CD4-positive, alpha-beta T cell treated with Interleukin-4 for 4 hours (primary cell): ENCODE measurements at regions not wholly inside any gene's neighbourhood (a gene's known extent, or its start where the extent isn't known, plus 50 kb on each side); places are given as distances from the start of the nearest gene placed in this dataset.

Experiments used
- DNase-seq: peaks from one replicate; pipeline ENCODE4 v3.0.0-alpha.2; 2020

DNA sequence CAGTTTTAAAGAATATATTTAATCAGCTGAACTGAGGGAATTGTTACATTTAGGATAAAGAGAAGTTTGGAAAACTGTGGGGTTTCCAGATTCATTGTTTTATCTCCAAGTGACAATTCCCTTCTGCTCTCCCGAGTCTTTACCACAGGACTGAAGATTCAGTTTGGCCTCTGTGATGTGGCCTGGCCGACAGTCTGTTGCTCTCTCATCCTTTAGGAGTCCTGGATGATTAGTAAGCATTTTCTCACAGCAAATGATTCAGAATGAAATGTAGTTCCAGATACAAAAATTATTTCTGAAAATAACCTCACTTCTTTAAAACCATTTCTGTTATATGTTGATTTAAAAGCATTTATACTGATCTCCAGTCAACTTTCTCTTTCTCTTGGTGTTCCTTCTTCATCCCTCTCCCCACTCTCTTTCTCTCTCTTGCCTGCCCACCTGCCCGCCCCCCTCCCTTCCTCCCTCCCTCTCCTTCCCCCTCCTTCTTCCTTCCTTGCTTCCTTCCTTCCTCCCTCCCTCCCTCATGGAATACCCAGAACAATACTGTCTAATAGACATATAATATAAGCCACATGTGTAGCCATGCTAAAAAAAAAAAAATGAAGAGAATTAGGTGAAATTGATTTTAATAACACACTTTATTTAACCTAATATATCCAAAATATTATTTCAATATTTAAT, 254.9 kb downstream of the PRL start:
- DNase-seq: no peak

DNA sequence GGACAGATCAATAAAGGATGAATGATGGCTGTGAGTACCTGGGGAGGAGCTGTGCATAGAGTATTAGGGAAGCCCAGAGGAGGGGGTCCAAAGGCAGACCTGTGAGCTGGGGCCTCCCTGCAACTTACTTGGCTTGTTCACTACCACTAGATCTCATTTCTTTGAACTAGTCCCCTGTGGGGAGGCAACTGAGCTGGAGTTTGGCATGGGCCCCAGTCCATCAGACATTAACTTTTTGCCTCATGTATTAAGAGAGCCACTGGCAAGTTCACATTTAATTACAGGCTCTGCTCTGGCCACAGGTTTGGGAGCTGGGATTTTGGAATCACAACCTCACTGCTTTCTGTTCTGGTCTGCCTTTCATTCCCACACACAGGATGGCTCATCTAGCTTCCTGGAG, 254.1 kb downstream of the PRL start:
- no peak for DNase-seq

DNA sequence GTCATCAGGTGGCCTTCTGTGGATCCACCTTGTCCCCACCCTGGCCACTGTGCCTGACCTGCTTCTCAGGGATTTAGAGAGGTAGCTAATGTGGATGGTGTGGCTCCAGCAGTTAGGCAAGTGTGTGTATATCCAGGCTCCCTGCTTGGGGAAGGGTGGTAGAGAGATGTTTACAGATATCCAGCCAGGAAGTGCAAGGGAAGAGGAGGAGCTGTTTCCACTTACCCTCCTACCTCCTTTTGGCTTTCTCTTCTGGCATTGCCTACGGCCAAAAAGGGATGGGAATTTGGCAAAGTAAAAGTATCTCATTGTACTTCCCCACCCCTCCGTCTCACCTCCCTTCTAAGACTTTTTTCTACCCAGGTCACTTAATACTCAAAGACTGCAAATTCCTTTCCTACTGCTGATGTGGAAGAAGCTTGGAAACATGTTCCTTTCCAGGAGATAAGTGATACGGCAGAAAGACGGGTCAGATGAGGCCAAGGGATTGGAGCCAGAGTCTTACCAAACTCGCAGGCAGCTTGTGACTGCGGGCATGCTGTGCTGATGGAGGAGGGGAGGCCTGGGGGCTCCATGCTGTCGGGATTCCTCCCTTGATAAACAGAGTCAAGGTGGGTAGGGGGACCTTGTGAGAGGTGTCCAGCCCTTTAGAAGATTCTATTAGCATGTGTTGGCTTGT, 253.4 kb downstream of the PRL start:
- no peak for DNase-seq

DNA sequence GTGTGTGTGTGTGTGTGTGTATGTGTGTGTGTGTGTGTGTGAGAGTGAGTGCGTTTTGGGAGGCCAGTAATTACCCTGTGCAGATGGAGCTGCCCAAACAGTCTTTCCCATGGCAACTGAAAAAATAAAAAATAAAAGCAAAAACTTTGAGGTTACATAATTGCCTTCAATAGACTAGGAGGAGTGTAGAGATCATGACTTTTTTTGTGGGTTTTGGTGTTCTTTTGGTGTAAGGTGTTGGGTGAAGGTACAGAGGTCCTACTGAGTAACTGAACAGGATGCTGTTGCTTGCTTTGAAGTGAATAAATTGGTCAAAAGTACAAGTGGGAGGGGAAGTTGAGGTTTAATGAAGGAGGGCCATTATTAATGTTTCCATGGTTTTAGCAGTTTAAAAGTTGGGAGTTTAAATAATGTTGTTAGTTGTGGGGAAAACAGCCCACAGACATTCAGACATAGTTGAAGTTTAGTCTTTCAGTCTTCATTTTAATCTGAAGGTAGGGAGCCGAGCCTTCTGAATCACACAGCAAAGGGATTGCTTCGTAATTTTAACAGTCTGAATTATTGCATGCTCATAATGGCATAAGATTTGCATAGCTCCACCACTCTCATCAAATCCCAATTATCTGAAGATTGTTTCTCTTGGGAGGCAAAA, 251.4 kb downstream of the PRL start:
- DNase-seq: no peak

DNA sequence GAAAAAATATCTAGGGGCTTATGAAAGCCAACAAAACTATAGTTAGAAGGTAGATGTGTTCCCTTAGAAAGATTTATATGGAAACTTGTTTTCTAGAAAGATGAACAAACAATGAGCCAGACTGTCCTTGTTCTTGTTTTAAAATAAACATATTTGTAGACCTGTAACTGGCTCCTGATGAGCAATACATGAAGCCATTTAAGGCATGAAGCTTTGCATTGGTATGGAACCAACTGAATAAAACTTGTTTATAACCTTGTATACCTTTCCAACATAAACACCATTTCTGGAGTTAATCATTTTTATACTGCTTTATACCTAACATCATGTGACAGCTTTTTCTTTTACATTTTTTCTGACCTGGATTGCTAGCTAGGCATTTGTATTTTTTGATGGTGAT, 247.8 kb downstream of the PRL start:
- DNase-seq: no peak

DNA sequence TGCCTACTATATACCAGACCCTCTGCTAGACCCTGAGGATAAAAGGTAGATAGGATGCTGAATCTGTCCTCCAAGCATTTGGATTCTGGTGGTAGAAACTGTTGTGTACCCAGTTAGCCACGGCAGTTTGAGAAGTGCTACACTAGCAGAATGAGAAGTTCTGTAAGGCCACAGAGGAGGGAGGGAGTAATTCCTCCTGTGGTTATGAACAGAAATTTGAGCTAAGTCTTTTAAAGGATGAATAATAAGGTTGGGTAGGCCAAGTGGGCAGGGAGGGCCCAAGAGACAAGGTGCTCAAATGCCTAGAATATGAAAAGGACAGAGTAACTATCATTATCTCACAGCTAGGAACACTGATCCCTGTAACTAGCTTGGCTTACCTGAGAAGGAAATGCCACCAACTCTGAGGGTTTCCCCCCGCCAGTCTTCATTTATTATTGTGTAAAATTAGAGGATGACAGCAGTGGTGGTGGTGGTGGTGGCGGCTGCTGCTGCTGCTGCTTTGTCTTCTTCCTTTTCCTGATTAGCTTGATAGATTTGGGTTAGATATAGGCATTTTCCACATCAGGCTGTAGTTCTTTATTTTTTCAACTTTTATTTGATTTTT, 243.3 kb downstream of the PRL start:
- DNase-seq: no peak

DNA sequence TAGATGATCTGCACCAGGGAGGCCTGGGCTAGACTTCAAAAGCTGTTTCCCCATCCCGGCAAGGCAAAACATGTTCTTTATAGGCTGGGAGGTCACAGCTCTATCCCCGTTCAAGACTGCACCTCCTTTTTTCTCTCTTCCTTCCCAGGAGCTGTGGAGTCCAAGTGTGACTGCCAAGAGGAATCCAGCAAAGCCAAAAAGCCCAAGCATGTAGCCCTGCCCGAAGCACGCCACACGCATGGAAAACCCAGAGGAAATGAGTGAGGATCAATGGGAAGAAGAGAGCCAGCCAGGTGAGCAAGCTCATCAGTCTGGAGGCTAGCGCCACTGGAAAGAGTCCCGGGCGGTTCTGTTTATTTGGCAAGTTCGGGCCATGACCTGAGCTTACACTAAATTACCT, 240.4 kb downstream of the PRL start:
- DNase-seq: no peak

DNA sequence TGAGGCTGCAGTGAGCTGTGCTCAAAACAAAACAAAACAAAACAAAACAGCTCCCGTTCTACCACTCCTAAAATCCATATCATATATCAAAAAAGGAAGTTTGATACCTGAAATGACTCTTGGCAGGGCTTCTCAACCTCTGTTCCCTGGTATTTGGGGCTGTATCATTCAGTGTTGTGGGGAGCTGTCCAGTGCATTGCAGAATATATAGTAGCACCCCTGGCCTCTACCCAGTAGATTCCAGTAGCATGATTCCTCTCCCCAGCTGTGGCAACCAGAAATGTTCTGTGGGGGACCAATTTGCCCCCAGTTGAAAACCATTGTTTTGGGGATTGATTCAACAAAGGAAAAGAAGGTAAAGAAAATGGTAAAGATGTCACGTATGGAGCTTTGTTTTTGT, 238.9 kb downstream of the PRL start:
- DNase-seq: no peak

DNA sequence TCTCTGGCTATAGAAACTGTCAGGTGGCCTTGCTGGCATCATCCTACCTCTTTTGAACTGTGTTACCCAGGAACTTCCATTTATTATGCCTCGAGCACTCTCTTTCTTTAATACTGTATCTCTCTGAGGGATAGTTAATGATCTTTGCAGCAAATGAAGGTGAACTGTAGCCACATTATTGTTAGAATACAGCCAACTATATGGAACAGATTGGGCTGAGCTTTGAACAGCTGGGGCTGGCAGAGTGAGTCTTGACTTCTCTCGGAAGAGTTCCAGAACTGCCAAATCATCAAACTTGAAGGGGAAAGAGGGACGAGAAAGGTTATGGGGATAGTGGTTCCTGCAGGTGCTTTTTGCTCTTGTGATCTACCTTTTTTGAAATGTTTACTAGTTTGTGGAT, 237.7 kb downstream of the PRL start:
- no peak for DNase-seq

DNA sequence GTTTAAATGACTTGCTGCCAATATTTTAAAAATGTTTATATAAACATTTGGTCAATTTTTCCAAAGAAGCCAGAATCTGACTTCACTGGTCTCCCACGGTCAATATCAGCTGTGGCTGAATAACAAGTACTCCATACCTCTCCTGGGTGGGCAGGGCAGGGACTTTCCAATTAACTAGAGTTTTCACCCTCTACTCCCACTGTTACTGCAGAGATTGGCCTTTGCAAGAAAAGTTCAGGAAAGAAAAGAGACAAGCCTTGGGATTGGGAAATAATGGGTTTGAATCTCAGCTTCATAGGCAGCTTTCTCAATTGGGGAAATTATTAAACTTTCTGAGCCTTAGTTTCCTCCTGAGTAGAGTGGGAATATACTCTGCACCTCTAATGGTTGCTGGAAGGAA, 236.9 kb downstream of the PRL start:
- DNase-seq: no peak

DNA sequence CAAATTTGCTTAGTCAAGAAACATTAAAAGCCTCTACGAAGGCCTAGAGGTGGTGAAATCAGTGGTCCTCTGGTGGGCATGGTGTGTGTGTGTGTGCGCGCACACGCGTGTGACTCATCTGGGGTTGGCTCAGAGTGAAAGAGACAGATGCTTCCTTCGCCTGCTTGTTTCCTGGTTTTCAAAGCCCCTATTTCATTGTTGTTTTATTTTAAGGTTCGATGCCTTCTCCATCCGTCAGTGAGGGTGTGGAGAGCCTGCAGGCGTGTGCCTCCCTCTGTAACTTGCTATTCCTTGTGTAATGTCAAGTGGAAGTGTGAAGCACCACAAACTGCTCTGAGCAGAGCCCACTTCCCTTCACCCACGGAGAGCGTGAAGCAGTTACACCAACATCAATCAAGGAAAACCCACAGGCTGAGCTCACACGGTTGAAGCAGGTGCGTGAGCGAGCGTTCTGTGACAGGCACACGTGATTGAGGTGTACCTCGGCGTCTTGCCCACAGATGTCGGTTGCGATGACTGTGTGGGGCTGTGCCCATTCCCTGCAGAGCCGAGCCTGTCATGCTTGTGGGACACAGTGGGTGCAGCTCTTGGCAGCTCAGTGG, 233.9 kb downstream of the PRL start:
- DNase-seq: peak; percentile 8

DNA sequence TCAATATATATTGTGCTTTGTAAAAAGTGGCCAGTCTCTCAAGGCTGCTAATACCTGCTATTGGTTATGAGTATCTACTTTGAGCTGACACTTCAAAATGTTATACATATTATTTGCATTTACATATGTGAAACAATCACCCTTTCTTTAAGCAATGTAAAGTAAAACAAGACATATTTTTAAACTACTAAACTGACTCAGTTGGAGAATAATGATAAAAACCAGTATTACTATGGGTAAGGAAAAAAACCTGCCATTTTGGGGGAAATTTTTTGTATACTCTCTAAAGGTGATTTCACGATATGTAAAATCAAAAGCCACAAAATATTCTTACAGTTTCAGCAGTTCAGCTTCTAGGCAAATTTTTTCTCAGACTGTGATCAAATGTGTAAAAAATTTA, 232.3 kb downstream of the PRL start:
- DNase-seq: no peak

DNA sequence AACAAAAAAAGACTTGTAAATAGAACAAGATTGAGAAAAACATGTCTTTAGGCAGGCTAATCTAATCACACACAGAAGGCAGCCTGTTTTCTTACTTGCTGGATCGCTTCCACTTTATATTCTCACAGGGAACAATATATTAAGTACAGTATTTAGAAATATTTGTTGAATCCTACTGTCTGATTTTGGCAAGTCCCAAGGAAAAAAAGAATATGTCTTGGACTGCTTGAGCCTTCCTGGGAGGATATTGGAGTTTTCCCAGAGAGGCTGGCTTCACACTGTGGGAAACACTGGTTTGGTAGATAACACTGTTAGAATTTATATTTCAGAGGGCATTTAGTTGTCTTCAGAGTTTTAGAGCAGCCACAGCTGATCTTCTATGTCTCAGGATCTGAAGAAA, 229.7 kb downstream of the PRL start:
- no peak for DNase-seq

DNA sequence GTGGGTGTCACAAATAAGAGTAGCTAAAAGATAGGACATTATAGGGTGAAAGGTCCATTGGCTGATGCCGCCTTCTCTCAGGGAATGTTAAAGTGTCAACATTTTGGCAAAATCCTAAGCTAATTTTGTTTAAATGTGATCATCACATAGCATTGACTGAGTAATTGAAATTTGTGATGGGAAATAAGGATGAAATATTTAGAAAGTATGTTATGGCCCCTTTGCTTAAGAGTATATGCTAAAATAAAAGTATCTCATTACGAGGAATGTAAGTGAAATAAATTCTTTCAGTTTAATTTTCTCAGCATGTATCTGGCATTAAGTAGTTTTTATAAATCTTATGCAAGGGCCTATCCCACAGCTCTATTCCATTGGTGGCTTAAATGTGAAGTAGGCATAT, 229.2 kb downstream of the PRL start:
- DNase-seq: no peak

DNA sequence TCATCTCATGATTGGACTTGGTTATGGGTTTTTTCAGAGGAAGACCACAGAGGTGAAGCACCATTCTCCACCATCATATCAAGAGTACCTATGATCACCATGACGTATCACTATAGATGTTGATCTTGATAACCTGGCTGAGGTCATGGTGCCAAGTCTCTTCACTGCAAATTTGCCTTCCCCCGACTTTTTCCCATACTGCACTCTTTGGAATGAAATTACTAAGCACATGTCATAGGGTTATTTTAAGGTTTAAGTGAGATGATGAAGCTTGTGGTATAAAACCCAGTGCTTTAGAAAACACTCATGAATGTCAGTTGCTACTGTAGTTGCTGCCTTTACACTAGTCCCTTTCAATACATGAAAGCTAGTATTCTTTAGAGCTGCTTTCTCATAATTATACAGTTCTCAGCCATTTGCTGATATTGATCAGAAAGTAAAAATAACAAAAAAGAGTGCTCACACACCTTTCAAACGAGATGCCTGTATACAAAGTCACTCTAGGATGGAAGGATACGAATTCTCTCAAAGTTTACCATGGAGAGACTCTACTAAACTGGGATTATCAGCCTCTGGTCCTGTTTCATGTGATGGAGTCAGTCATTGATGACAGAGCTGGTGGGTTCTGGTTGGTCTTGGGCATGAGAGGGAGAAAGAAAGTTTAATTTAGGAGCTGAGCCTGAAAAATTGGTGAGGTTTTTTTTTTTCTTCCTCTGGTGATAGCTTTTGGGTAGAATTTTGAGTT, 228.1 kb downstream of the PRL start:
- no peak for DNase-seq

DNA sequence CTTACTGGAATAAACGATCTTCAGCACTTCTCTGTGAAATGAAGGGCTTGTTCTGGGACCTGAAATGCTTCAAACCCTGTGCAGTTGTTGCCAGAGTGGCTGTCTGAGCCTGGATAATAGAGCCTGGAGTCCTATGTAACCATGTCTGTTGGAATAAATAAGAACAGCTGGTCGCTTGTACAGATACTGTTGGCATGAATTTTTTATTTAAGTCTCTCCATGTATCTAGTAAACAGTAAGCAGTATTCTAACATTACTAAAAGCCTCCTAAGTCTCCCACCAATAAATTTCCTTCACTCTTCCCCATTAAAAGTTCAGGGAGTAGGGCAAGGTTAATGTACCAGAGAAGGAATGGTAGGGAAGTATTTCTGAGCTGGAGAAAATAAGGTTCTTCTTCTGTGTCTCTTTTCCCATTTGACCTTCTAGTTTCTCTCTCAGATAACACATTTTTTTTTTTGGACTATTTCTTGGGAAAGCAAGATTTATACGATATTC, 227.5 kb downstream of the PRL start:
- DNase-seq: no peak

DNA sequence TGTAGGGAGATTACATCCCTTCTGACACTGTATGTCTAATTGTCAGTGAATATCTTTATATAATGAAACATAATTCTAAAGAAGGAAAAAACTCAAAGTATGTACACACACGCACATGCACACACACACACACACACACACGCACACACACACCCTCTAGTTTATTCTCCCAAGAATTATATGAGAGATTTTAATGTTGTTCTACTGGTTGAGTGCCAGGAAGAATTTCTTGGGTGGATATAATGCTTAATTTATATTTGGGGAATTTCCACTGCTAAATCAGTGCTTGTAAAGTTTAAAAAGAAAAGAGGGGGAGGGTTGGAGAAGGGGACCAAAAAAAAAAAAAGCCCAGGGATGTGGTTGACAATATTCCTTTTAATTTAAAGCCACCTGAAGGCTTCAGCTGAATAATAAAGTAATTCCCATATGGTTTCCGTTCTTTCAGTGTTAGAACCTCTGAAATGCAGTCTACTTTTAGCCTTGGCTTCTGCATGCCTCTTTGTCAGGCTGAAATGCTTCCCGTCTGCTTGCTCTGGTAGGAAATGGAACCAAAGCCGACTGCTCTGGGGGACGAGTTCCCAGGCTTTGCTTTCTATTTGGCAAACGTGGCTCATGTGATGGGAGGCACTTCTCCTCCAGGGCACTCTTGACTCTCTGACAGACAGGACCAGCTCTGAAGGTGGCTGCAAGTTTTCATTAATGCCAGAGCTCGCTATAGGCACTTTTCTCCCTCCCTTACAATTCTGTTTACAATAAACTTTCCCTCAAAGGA, 225.4 kb downstream of the PRL start:
- no peak for DNase-seq

DNA sequence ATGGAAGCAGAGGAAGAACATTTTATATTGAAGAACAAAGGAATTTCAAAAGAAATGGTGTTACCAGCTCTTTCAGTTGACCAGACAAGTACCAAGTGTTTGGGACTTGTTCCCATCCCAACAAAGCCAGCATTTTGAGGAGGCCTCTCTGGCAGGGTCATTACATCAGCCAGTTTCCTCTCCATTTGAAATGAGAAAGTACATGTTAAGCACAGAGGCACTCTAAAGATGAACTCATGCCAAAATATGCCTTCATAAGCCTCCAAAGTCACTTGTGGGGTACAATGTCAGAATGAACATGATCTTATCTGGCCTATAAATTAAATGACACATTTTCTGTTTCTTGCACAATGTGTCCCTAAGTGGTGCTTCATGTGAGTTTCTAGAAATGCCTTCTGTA, 223.9 kb downstream of the PRL start:
- no peak for DNase-seq

DNA sequence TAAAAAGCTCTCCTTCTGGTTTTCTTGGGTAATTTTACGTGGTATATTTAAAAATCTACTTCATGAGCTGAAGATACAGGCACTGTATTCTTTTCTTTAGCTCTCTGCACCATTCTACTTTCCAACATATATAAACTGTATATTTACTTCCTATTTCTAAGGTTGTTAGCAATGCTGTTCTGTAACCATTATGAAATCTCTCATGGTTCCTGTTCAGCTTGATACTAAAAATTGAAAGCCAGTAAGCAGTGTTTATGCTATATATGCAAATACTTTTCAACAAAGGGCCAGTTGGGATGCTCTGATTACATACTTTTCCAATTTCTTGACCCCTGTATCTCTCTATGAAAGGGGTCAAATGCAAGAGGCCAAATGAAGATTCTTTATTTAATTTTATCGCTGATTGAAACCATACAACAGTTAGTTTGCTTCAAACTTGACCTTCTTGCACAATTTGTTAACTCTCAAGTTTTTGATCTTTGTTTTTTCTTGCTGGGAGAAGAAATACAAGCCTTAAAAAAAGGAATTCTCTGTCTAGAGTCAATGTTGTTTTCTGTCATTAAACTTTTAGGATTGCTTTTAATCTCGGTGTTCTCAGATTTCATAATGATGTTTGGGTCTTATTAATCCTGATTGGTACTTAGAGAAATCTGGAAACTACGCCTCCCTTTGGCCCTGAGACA, 223.2 kb downstream of the PRL start:
- no peak for DNase-seq

DNA sequence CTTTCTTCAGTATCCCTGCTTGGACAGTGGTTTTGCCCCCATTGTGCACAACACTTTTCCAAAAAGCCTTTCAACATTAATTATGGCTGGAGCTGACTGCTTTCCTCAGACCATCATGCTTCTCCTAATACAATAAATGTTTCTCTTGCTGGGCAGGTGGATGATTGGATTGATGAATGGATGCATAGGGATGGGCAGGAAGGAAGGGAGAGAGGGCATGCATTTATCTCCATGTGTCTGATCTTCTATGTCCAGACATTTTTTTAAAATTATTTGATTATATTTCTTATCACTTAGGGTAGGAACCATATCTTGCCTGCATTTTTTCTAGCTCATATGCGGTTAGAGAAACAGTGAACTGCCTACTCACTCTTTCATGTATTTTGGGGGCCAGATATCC, 218.5 kb downstream of the PRL start:
- no peak for DNase-seq

DNA sequence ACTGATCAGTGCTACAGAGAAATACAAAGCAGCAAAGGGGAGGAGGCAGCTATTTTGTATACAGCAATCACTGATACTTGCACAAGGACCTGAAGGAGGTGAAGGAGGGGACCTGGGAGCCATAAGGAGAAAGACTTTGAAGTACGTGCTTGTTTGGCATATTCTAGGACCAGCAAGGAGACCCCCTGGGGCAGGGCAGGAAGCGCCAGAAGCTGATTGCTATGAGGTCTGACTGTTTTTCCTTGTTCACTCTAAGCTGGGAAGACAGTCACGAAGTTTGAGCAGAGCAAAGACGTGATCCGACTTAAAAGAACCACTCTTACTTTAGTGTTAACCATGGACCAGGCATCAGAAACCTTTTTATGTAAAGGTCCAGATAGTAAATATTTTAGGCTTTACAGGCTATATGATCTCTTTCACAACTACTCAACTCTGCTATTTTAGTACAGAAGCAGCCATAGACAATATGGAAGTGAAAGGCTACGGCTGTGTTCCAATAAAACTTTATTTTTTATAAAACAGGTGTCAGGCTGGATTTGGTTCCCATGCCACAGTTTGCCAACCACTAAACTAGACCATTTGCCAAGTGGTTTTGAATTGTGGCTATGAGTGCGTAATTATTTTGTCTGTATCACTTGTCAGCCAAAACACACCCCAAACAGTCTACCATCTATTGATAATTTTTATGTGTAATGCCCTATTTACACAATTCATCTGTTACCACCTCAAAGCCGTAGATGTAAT, 217.9 kb downstream of the PRL start:
- DNase-seq: no peak
